Stimulated activated CD4-positive, alpha-beta T cell treated with anti-CD3 and anti-CD28 coated beads, Interleukin-1b, Interleukin-23, amount 100 ng/mL, for 48 hours (primary cell): ENCODE measurements at regions not wholly inside any gene's neighbourhood (a gene's known extent, or its start where the extent isn't known, plus 50 kb on each side); places are given as distances from the start of the nearest gene placed in this dataset.
"Not testable (repeated sequence)": the region's sequence is repeated elsewhere in the genome, so short reads cannot be mapped to it uniquely, and the experiment has no call there.

ENCODE experiments used
- DNase-seq: peaks from one replicate; pipeline ENCODE4 v3.0.0-alpha.2; 2020

GRCh38 chr2:195533771-195534642 lies 123.0 kb upstream of the SLC39A10 start:
- peak; percentile 83 for DNase-seq

- DNase-seq: no peak
Measured at GRCh38 chr2:195532628-195533271, 124.3 kb upstream of the SLC39A10 start.

- DNase-seq: no peak
Measured at GRCh38 chr2:195532255-195532627, 124.8 kb upstream of the SLC39A10 start.

GRCh38 chr2:195531754-195532153 lies 125.3 kb upstream of the SLC39A10 start:
- DNase-seq: no peak

GRCh38 chr2:195523242-195523641 lies 133.8 kb upstream of the SLC39A10 start:
- not testable (repeated sequence) for DNase-seq

GRCh38 chr2:195521589-195521988 lies 135.4 kb upstream of the SLC39A10 start:
- DNase-seq: no peak

GRCh38 chr2:195520671-195521155 lies 136.3 kb upstream of the SLC39A10 start:
- no peak for DNase-seq

- no peak for DNase-seq
Measured at GRCh38 chr2:195515551-195515950, 141.5 kb upstream of the SLC39A10 start.

GRCh38 chr2:195514365-195514764 lies 142.7 kb upstream of the SLC39A10 start:
- DNase-seq: no peak

GRCh38 chr2:195513119-195513518 lies 143.9 kb upstream of the SLC39A10 start:
- DNase-seq: no peak

GRCh38 chr2:195509551-195509950 lies 147.5 kb upstream of the SLC39A10 start:
- no peak for DNase-seq

GRCh38 chr2:195508139-195508455 lies 148.9 kb upstream of the SLC39A10 start:
- DNase-seq: no peak

- no peak for DNase-seq
Measured at GRCh38 chr2:195507447-195508138, 149.4 kb upstream of the SLC39A10 start.

- DNase-seq: no peak
Measured at GRCh38 chr2:195505701-195506100, 151.3 kb upstream of the SLC39A10 start.

GRCh38 chr2:195503208-195503607 lies 153.8 kb upstream of the SLC39A10 start:
- no peak for DNase-seq

- no peak for DNase-seq
Measured at GRCh38 chr2:195501746-195502145, 155.3 kb upstream of the SLC39A10 start.

GRCh38 chr2:195500879-195501278 lies 156.1 kb upstream of the SLC39A10 start:
- no peak for DNase-seq

- DNase-seq: no peak
Measured at GRCh38 chr2:195498839-195499490, 158.1 kb upstream of the SLC39A10 start.

GRCh38 chr2:195498176-195498575 lies 158.8 kb upstream of the SLC39A10 start:
- peak; percentile 41 for DNase-seq

GRCh38 chr2:195496991-195497390 lies 160.0 kb upstream of the SLC39A10 start:
- DNase-seq: no peak

GRCh38 chr2:195495966-195496365 lies 161.1 kb upstream of the SLC39A10 start:
- DNase-seq: no peak

GRCh38 chr2:195495351-195495750 lies 161.7 kb upstream of the SLC39A10 start:
- no peak for DNase-seq

GRCh38 chr2:195494451-195494850 lies 162.6 kb upstream of the SLC39A10 start:
- DNase-seq: no peak
